Neural cell (in vitro differentiated cells): ENCODE measurements at regions not wholly inside any gene's neighbourhood (a gene's known extent, or its start where the extent isn't known, plus 50 kb on each side); places are given as distances from the start of the nearest gene placed in this dataset.

Experiments
- H2AFZ ChIP-seq: fragments of 200-600, 300-800 bp; sonication (generic), shearing (Covaris generic); 2 replicates; pipeline ENCODE4 v1.6.0; 2014; ENCODE audit warnings: low read depth, mild to moderate bottlenecking, antibody characterized with exemption, low read length, moderate library complexity
- H3F3A ChIP-seq: fragments of 200-600 bp; shearing (Covaris generic); 2 replicates; pipeline ENCODE4 v1.6.1; 2016; ENCODE audit warnings: mild to moderate bottlenecking, moderate library complexity, mixed read lengths, antibody characterized with exemption, low read length; ENCODE audit not compliant: insufficient read depth, poor library complexity, severe bottlenecking
- H3K27ac ChIP-seq: fragments of 200-600, 300-800 bp; sonication (generic), shearing (Covaris generic); 2 replicates; pipeline ENCODE4 v1.5.1; 2014; ENCODE audit warnings: mild to moderate bottlenecking, low read length, moderate library complexity
- H3K27me3 ChIP-seq: fragments of 300-800, 200-600 bp; sonication (generic), shearing (Covaris generic); 2 replicates; pipeline ENCODE4 v1.6.0; 2014; ENCODE audit warnings: mild to moderate bottlenecking, low read depth, low read length, moderate library complexity; ENCODE audit not compliant: insufficient read depth
- H3K36me3 ChIP-seq: fragments of 300-800, 200-600 bp; sonication (generic), shearing (Covaris generic); 2 replicates; pipeline ENCODE4 v1.5.1; 2014; ENCODE audit warnings: mild to moderate bottlenecking, antibody characterized with exemption, low read length, moderate library complexity; ENCODE audit not compliant: insufficient read depth
- H3K4me2 ChIP-seq: fragments of 300-800, 200-600 bp; sonication (generic), shearing (Covaris generic); 2 replicates; pipeline ENCODE4 v1.6.0; 2014; ENCODE audit warnings: mild to moderate bottlenecking, low read length
- H3K4me3 ChIP-seq: fragments of 300-800, 200-600 bp; sonication (generic), shearing (Covaris generic); 2 replicates; pipeline ENCODE4 v1.5.1; 2014; ENCODE audit warnings: mild to moderate bottlenecking, low read length, moderate library complexity
- H3K79me2 ChIP-seq: fragments of 200-600 bp; shearing (Covaris generic); replicated peaks from 2 replicates; pipeline ENCODE4 v1.6.0; 2014; ENCODE audit warnings: mild to moderate bottlenecking, low read length, moderate library complexity; ENCODE audit not compliant: insufficient read depth
- H3K9ac ChIP-seq: fragments of 300-800, 200-600 bp; sonication (generic), shearing (Covaris generic); 2 replicates; pipeline ENCODE4 v1.6.1; 2016; ENCODE audit warnings: mild to moderate bottlenecking, low read length, mixed read lengths
- H3K9me2 ChIP-seq: fragments of 200-600 bp; shearing (Covaris generic); 2 replicates; pipeline ENCODE4 v1.6.1; 2016; ENCODE audit warnings: mild to moderate bottlenecking, low read length, mixed read lengths; ENCODE audit not compliant: insufficient read depth
- H3K9me3 ChIP-seq: fragments of 200-600, 300-800 bp; sonication (generic), shearing (Covaris generic); 2 replicates; pipeline ENCODE4 v1.6.1; 2016; ENCODE audit warnings: mild to moderate bottlenecking, mixed run types, low read length, moderate library complexity, mixed read lengths
- H4K20me1 ChIP-seq: fragments of 200-600 bp; shearing (Covaris generic); 2 replicates; pipeline ENCODE4 v1.6.1; 2016; ENCODE audit warnings: mild to moderate bottlenecking, mixed run types; ENCODE audit not compliant: insufficient read depth
- EP300 ChIP-seq: fragments of 450-650 bp; conservative IDR thresholded peaks from 2 replicates; pipeline ENCODE4 v1.6.1; 2014; ENCODE audit warnings: antibody characterized with exemption, mild to moderate bottlenecking, moderate library complexity; ENCODE audit not compliant: poor library complexity, severe bottlenecking
- EZH2 ChIP-seq: fragments of 200-600, 300-800 bp; shearing (Covaris generic), sonication (generic); IDR thresholded peaks from 2 replicates; pipeline ENCODE4 v1.6.1; 2014; ENCODE audit warnings: antibody characterized with exemption, low read length, borderline replicate concordance, mild to moderate bottlenecking; ENCODE audit not compliant: insufficient read depth, poor library complexity, severe bottlenecking
- MXI1 ChIP-seq: fragments of 450-650 bp; conservative IDR thresholded peaks from 2 replicates; pipeline ENCODE4 v1.6.1; 2014; ENCODE audit warnings: antibody characterized with exemption, mild to moderate bottlenecking; ENCODE audit not compliant: poor library complexity, severe bottlenecking
- POLR2AphosphoS5 ChIP-seq: IDR thresholded peaks from 2 replicates; pipeline ENCODE4 v1.6.1; 2012
- RAD21 ChIP-seq: fragments of 450-650 bp; conservative IDR thresholded peaks from 2 replicates; pipeline ENCODE4 v1.6.1; 2014; ENCODE audit warnings: antibody characterized with exemption, mild to moderate bottlenecking, moderate library complexity
- SMC3 ChIP-seq: fragments of 450-650 bp; conservative IDR thresholded peaks from 2 replicates; pipeline ENCODE4 v1.6.1; 2014; ENCODE audit warnings: antibody characterized with exemption, mild to moderate bottlenecking, moderate library complexity; ENCODE audit not compliant: poor library complexity
- TAF1 ChIP-seq: IDR thresholded peaks from 2 replicates; pipeline ENCODE4 v1.6.1; 2012; ENCODE audit warnings: low read depth
- TF ChIP-seq, protein P1 (sequence below): IDR thresholded peaks from 2 replicates; pipeline ENCODE4 v1.6.1; 2012; ENCODE audit warnings: borderline replicate concordance
- TF ChIP-seq, protein P2 (sequence below): fragments of 450-650 bp; IDR thresholded peaks from 2 replicates; pipeline ENCODE4 v1.5.1; 2014; ENCODE audit warnings: antibody characterized with exemption, mild to moderate bottlenecking, moderate library complexity; ENCODE audit not compliant: poor library complexity, severe bottlenecking

DNA sequence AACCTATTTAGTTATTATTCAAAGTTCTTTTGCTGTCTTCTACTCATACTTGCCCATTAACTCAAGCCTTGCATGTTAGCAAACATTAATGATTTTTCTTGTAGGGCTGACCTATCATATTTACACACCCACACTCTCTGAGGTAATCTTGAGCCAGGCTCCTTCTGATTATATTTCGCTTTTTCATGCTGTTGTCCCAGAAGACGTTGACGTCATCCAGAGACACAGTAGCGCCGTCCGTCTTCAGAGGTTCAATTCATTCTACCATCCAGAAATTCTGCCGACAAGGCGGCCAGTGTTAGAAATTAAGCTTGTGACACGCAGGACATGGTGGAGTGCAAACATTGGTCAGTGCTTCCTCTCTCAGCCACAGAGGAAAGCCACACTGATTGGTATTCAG is 584.7 kb downstream of the BMP2 start:
- no peak for TF ChIP-seq RAD21
- no peak for TF ChIP-seq MXI1
- TF ChIP-seq, protein P1, sequence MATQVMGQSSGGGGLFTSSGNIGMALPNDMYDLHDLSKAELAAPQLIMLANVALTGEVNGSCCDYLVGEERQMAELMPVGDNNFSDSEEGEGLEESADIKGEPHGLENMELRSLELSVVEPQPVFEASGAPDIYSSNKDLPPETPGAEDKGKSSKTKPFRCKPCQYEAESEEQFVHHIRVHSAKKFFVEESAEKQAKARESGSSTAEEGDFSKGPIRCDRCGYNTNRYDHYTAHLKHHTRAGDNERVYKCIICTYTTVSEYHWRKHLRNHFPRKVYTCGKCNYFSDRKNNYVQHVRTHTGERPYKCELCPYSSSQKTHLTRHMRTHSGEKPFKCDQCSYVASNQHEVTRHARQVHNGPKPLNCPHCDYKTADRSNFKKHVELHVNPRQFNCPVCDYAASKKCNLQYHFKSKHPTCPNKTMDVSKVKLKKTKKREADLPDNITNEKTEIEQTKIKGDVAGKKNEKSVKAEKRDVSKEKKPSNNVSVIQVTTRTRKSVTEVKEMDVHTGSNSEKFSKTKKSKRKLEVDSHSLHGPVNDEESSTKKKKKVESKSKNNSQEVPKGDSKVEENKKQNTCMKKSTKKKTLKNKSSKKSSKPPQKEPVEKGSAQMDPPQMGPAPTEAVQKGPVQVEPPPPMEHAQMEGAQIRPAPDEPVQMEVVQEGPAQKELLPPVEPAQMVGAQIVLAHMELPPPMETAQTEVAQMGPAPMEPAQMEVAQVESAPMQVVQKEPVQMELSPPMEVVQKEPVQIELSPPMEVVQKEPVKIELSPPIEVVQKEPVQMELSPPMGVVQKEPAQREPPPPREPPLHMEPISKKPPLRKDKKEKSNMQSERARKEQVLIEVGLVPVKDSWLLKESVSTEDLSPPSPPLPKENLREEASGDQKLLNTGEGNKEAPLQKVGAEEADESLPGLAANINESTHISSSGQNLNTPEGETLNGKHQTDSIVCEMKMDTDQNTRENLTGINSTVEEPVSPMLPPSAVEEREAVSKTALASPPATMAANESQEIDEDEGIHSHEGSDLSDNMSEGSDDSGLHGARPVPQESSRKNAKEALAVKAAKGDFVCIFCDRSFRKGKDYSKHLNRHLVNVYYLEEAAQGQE: no peak
- no peak for TF ChIP-seq TAF1
- no peak for TF ChIP-seq EZH2
- TF ChIP-seq SMC3: no peak
- TF ChIP-seq POLR2AphosphoS5: no peak
- TF ChIP-seq, protein P2, sequence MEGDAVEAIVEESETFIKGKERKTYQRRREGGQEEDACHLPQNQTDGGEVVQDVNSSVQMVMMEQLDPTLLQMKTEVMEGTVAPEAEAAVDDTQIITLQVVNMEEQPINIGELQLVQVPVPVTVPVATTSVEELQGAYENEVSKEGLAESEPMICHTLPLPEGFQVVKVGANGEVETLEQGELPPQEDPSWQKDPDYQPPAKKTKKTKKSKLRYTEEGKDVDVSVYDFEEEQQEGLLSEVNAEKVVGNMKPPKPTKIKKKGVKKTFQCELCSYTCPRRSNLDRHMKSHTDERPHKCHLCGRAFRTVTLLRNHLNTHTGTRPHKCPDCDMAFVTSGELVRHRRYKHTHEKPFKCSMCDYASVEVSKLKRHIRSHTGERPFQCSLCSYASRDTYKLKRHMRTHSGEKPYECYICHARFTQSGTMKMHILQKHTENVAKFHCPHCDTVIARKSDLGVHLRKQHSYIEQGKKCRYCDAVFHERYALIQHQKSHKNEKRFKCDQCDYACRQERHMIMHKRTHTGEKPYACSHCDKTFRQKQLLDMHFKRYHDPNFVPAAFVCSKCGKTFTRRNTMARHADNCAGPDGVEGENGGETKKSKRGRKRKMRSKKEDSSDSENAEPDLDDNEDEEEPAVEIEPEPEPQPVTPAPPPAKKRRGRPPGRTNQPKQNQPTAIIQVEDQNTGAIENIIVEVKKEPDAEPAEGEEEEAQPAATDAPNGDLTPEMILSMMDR: no peak
- TF ChIP-seq EP300: no peak
- Histone ChIP-seq H3K27me3 (no peaks in the 10 kb centered on the region), H4K20me1 (no peaks in the 10 kb centered on the region), H3K27ac (no peak overlapping the region), H3K36me3 (no peaks in the 10 kb centered on the region), H2AFZ (no peak overlapping the region), H3K9me2 (no peaks in the 10 kb centered on the region), H3F3A (no peaks in the 10 kb centered on the region), H3K9ac (no peak overlapping the region), H3K9me3 (no peaks in the 10 kb centered on the region), H3K79me2 (no peaks in the 10 kb centered on the region), H3K4me3 (no peak overlapping the region), H3K4me2 (no peak overlapping the region)

DNA sequence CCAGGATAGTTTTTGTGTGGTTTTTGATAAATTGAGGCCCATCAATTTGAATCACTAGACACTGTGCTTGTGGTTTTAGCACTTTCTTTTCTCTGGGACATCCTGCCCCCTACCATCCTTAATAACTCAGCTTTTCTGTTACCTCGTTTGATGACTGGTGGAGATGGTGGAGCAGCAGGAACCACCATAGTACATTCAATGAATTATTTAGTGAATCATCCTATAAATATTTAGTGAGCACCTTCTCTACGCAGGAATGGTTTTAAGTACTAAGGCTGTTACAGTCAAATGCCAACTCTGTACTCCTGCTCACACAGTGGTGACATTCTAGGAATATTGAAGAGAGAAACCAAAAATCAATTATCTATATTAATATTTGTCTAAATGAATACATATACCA is 585.2 kb downstream of the HAO1 start:
- Histone ChIP-seq H3K9me3 (no peaks in the 10 kb centered on the region), H2AFZ (no peak overlapping the region), H4K20me1 (no peaks in the 10 kb centered on the region), H3F3A (no peaks in the 10 kb centered on the region), H3K4me2 (no peak overlapping the region), H3K36me3 (no peaks in the 10 kb centered on the region), H3K79me2 (no peaks in the 10 kb centered on the region), H3K27ac (no peak overlapping the region), H3K27me3 (no peaks in the 10 kb centered on the region), H3K9ac (no peak overlapping the region), H3K9me2 (no peaks in the 10 kb centered on the region), H3K4me3 (no peak overlapping the region)
- TF ChIP-seq, protein P1: no peak
- TF ChIP-seq MXI1: no peak
- no peak for TF ChIP-seq POLR2AphosphoS5
- no peak for TF ChIP-seq RAD21
- TF ChIP-seq EP300: no peak
